Astrocyte (in vitro differentiated cells and primary cell): ENCODE measurements at regions not wholly inside any gene's neighbourhood (a gene's known extent, or its start where the extent isn't known, plus 50 kb on each side); places are given as distances from the start of the nearest gene placed in this dataset.

Source experiments
- DNase-seq: peaks from one replicate; pipeline ENCODE4 v3.0.0-alpha.2; 2010; ENCODE audit warnings: low read depth
- FAIRE-seq: peaks from 2 replicates; lab custom pipeline; 2011; peaks lifted over from hg19 to GRCh38; lab: Jason Lieb, UNC
- H2AFZ ChIP-seq: 2 replicates; pipeline ENCODE4 v1.6.0; 2012; ENCODE audit warnings: low read depth, low read length, inconsistent platforms
- H3K27ac ChIP-seq: 2 replicates; pipeline ENCODE4 v1.5.1; 2011; ENCODE audit warnings: low read depth, low read length, inconsistent platforms
- H3K27me3 ChIP-seq: 2 replicates; pipeline ENCODE4 v1.6.0; 2011; ENCODE audit warnings: low read length, inconsistent platforms; ENCODE audit not compliant: insufficient read depth
- H3K36me3 ChIP-seq: 2 replicates; pipeline ENCODE4 v1.5.1; 2011; ENCODE audit warnings: low read length, inconsistent platforms; ENCODE audit not compliant: insufficient read depth
- H3K4me1 ChIP-seq: 2 replicates; pipeline ENCODE4 v1.5.1; 2011; ENCODE audit warnings: low read length, inconsistent platforms; ENCODE audit not compliant: insufficient read depth
- H3K4me2 ChIP-seq: 2 replicates; pipeline ENCODE4 v1.6.0; 2012; ENCODE audit warnings: low read length, inconsistent platforms
- H3K4me3 ChIP-seq: 2 replicates; pipeline ENCODE4 v1.5.1; 2011; ENCODE audit warnings: low read depth, mild to moderate bottlenecking, low read length, inconsistent platforms; ENCODE audit not compliant: insufficient read depth
- H3K79me2 ChIP-seq: 2 replicates; pipeline ENCODE4 v1.6.0; 2012; ENCODE audit warnings: mild to moderate bottlenecking, low read length, inconsistent platforms; ENCODE audit not compliant: insufficient read depth
- H3K9ac ChIP-seq: 2 replicates; pipeline ENCODE4 v1.6.0; 2012; ENCODE audit warnings: mild to moderate bottlenecking, low read length, inconsistent platforms
- H3K9me3 ChIP-seq: 2 replicates; pipeline ENCODE4 v1.5.1; 2012; ENCODE audit warnings: low read depth, mild to moderate bottlenecking, low read length, inconsistent platforms; ENCODE audit not compliant: insufficient read depth
- H4K20me1 ChIP-seq: 2 replicates; pipeline ENCODE4 v1.6.0; 2012; ENCODE audit warnings: low read length, inconsistent platforms; ENCODE audit not compliant: insufficient read depth
- H3K27ac Mint-ChIP-seq: one replicate; pipeline ENCODE4 v1.8.0; 2021; ENCODE audit warnings: mild to moderate bottlenecking, mixed read lengths; ENCODE audit not compliant: unreplicated experiment
- H3K27me3 Mint-ChIP-seq: one replicate; pipeline ENCODE4 v1.8.0; 2021; ENCODE audit warnings: low read depth, mixed read lengths; ENCODE audit not compliant: unreplicated experiment
- H3K36me3 Mint-ChIP-seq: one replicate; pipeline ENCODE4 v1.8.0; 2021; ENCODE audit warnings: low read depth, mixed read lengths; ENCODE audit not compliant: unreplicated experiment
- H3K4me1 Mint-ChIP-seq: one replicate; pipeline ENCODE4 v1.8.0; 2021; ENCODE audit warnings: low read depth, mixed read lengths; ENCODE audit not compliant: unreplicated experiment
- H3K4me3 Mint-ChIP-seq: one replicate; pipeline ENCODE4 v1.8.0; 2021; ENCODE audit warnings: mild to moderate bottlenecking, moderate library complexity, mixed read lengths; ENCODE audit not compliant: unreplicated experiment
- H3K9me3 Mint-ChIP-seq: one replicate; pipeline ENCODE4 v1.8.0; 2021; ENCODE audit warnings: mild to moderate bottlenecking, mixed read lengths; ENCODE audit not compliant: unreplicated experiment
- CTCF ChIP-seq: IDR thresholded peaks from 2 replicates; pipeline ENCODE4 v1.5.1; 2011; ENCODE audit warnings: low read depth, mild to moderate bottlenecking, inconsistent platforms, low read length, moderate library complexity; ENCODE audit not compliant: insufficient read depth
- EZH2 ChIP-seq: IDR thresholded peaks from 2 replicates; pipeline ENCODE4 v1.6.1; 2012; ENCODE audit warnings: mild to moderate bottlenecking, low read length, inconsistent platforms; ENCODE audit not compliant: insufficient read depth

- Histone ChIP-seq H3K9me3 (no peaks in the 10 kb centered on the region), H3K4me1 (peaks cover 51% of the 10 kb centered on the region), H3K27me3 (no peaks in the 10 kb centered on the region), H3K4me3 (peak overlapping the region; percentile 18), H3K36me3 (no peaks in the 10 kb centered on the region), H3K27ac (peak overlapping the region; percentile 96), H4K20me1 (no peaks in the 10 kb centered on the region), H3K9ac (peak overlapping the region; percentile 74), H3K79me2 (no peaks in the 10 kb centered on the region), H2AFZ (no peak overlapping the region), H3K4me2 (peak overlapping the region; percentile 80)
- FAIRE-seq (peak; percentile 96), DNase-seq (peak; percentile 95)
- Mint-ChIP-seq H3K27me3 (no peaks in the 10 kb centered on the region), H3K9me3 (peaks cover 4% of the 10 kb centered on the region), H3K27ac (peak overlapping the region; percentile 28), H3K4me3 (no peak overlapping the region), H3K36me3 (no peaks in the 10 kb centered on the region), H3K4me1 (peaks cover 33% of the 10 kb centered on the region)
- no peak for TF ChIP-seq CTCF
- TF ChIP-seq EZH2: no peak
Measured at GRCh38 chr13:106104281-106104901, 431.1 kb downstream of the EFNB2 start.

GRCh38 chr13:106103779-106104178 is 431.7 kb downstream of the EFNB2 start:
- Mint-ChIP-seq H3K4me3 (no peak overlapping the region), H3K27me3 (no peaks in the 10 kb centered on the region), H3K4me1 (peaks cover 33% of the 10 kb centered on the region), H3K27ac (peak overlapping the region; percentile 28), H3K9me3 (peaks cover 4% of the 10 kb centered on the region), H3K36me3 (no peaks in the 10 kb centered on the region)
- H3K79me2 ChIP-seq: no peaks in the 10 kb centered on the region
- H3K36me3 ChIP-seq: no peaks in the 10 kb centered on the region
- no peaks in the 10 kb centered on the region for H4K20me1 ChIP-seq
- H3K27ac ChIP-seq: peak overlapping the region; percentile 96
- H3K4me2 ChIP-seq: peak overlapping the region; percentile 80
- FAIRE-seq: no peak
- peak overlapping the region; percentile 18 for H3K4me3 ChIP-seq
- peak overlapping the region; percentile 74 for H3K9ac ChIP-seq
- H3K27me3 ChIP-seq: no peaks in the 10 kb centered on the region
- peaks cover 47% of the 10 kb centered on the region for H3K4me1 ChIP-seq
- no peaks in the 10 kb centered on the region for H3K9me3 ChIP-seq
- peak; percentile 91 for DNase-seq
- TF ChIP-seq CTCF: no peak
- TF ChIP-seq EZH2: no peak
- peak overlapping the region; percentile 49 for H2AFZ ChIP-seq

GRCh38 chr13:106102786-106103185 is 432.7 kb downstream of the EFNB2 start:
- peaks cover 47% of the 10 kb centered on the region for H3K4me1 ChIP-seq
- no peak for DNase-seq
- peaks cover 4% of the 10 kb centered on the region for H3K9me3 Mint-ChIP-seq
- no peaks in the 10 kb centered on the region for H3K9me3 ChIP-seq
- H3K27ac ChIP-seq: peak overlapping the region; percentile 96
- no peaks in the 10 kb centered on the region for H3K79me2 ChIP-seq
- no peaks in the 10 kb centered on the region for H3K36me3 ChIP-seq
- H3K27me3 Mint-ChIP-seq: no peaks in the 10 kb centered on the region
- H3K27me3 ChIP-seq: no peaks in the 10 kb centered on the region
- peak; percentile 34 for FAIRE-seq
- no peaks in the 10 kb centered on the region for H4K20me1 ChIP-seq
- no peak overlapping the region for H3K4me3 ChIP-seq
- H3K4me1 Mint-ChIP-seq: peaks cover 33% of the 10 kb centered on the region
- no peak overlapping the region for H3K4me2 ChIP-seq
- no peak overlapping the region for H3K27ac Mint-ChIP-seq
- H3K4me3 Mint-ChIP-seq: no peak overlapping the region
- TF ChIP-seq CTCF (no peak), EZH2 (no peak)
- H3K9ac ChIP-seq: no peak overlapping the region
- H2AFZ ChIP-seq: no peak overlapping the region
- H3K36me3 Mint-ChIP-seq: no peaks in the 10 kb centered on the region
